ENCODE measurements at regions not wholly inside any gene's neighbourhood (a gene's known extent, or its start where the extent isn't known, plus 50 kb on each side); places are given as distances from the start of the nearest gene placed in this dataset.

DNA sequence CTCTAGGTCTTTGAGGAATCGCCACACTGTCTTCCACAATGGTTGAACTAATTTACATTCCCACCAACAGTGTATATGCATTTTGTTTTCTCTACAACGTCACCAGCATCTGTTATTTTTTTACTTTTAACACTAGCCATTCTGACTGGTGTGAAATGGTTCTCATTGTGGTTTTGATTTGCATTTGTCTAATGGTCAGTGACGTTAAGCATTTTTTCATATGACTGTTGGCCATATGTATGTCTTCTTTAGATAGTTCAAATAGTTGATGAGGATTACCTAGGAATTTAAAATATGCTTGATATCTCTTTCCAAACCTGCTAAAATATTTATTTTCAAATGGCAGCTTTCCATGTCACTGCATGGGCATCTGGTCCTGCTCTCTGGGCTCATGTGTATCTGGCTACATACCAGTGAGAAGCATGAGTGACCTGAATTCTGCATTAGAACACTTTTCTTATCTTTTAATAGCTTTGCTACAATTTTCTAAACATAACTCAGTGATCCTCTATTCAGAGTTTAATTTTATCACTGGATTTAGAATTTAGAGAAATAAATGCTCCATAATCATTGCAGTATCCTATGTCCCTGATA, 95.8 kb upstream of the ADAMTS16 start:
- DNase-seq (ENCODE audit: low read depth in 2 of 2) = no peak

- DNase-seq (ENCODE audit: low read depth in 2 of 2) = no peak
These were observed 93.2 kb upstream of the ADAMTS16 start for GRCh38 chr5:5046680-5047502.

- no peak for DNase-seq (ENCODE audit: low read depth in 2 of 2)
These were observed 89.3 kb upstream of the ADAMTS16 start for GRCh38 chr5:5050801-5051200.

GRCh38 chr5:5055712-5056111, 84.4 kb upstream of the ADAMTS16 start:
- no peak for DNase-seq (ENCODE audit: low read depth in 2 of 2)

DNA sequence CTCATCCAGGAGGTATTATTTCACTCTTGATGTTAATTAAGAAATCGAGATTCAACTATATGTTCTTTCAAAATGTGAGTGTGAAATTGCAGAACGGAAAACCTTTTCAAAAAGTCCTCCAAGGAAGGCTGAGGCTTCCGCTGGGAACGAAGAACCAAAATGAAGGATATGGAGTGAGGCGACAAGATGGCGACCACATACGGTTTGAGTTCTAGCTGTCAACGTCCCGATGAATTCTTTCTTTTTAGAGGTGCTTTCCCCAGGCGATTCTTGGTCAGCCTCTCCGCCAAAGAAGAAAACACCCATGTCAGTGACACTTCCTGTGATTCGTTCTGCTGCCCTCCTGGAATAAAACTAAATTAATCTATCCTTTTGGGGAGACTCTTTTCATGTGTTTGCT, 78.3 kb upstream of the ADAMTS16 start:
- no peak for DNase-seq (ENCODE audit: low read depth in 2 of 2)

- DNase-seq (ENCODE audit: low read depth in 2 of 2) = no peak
These were observed 77.4 kb upstream of the ADAMTS16 start for GRCh38 chr5:5062525-5063302.

- no peak for DNase-seq (ENCODE audit: low read depth in 2 of 2)
These were observed 76.6 kb upstream of the ADAMTS16 start for GRCh38 chr5:5063533-5063953.

DNA sequence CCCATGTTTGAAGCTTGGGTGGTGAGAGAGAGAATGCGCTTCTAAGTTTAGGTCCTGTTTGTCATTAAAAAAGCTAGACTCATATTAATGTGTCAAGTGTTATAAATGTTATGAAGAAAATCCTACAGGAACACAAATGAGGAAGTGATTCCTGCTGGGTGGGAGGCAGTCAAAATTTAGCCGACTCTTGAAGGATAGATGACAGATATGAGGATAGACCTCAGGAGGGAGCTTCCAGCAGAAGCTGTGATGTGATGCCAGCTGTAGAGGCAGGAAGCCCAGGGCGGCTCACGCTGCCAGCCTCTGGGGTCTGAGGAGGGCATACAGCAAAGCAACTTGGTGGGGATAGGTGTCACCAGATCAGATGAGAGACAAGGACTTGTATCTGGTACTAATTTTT, 74.7 kb upstream of the ADAMTS16 start:
- no peak for DNase-seq (ENCODE audit: low read depth in 2 of 2)

DNA sequence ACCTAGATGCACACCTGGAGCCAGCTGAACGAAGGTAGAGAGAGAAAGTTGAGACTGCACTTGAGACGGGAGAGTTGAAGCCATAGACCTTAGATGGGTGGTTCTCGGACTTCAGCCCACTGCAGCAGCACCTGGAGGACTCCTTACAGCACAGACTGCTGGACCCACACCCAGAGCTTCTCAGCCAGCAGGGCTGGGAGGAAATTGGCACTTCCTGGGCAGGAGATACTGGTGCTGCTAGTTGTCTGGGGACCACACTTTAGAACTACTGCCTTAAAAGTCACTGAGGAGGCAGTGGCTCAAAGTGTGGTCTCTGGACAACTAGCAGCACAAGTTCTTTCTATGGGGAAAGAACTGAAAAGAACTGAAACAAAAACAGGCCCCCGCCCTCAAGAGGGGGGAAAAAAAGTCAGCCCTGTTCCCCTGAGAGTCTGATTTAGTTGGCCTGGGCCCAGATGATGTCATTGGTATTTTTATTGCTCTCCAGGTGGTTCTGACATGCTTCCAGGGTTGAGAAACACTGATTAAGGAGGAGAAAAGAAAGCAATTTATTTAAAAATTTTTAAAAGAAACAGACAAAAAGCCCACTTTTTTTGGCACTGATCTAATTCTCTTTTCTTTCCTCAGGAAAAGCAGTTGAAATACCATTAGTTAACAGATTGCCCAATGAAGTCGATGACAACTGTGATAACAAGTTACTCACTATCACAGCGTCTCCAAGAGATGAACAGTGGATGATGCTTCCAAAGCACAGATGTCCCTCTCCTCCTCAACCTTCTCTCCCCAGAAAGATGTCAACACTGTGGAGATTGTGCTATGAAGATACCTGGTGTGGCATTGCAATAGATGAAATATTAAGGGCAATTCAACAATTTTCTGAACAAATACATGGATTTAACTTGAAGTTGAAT, 73.6 kb upstream of the ADAMTS16 start:
- DNase-seq (ENCODE audit: low read depth in 2 of 2) = no peak

DNA sequence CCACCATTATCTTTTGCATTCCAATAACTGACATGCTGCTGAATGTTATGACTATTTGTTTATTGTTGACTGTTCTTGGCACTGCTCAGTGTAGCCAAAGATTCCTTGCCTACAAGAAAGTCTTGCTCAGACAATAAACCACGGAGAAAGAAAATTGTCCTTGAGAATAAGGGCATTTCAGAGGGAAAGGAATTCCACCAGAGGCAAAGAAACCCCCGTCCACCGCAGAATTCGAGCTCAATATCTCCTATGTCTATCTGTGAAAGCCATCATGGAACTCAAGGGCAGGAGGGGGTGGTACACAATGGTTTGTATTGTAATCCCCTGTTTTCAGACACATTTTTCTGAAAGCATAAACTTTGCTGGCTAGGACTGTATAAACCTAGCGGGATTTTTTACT, 70.3 kb upstream of the ADAMTS16 start:
- no peak for DNase-seq (ENCODE audit: low read depth in 2 of 2)

DNA sequence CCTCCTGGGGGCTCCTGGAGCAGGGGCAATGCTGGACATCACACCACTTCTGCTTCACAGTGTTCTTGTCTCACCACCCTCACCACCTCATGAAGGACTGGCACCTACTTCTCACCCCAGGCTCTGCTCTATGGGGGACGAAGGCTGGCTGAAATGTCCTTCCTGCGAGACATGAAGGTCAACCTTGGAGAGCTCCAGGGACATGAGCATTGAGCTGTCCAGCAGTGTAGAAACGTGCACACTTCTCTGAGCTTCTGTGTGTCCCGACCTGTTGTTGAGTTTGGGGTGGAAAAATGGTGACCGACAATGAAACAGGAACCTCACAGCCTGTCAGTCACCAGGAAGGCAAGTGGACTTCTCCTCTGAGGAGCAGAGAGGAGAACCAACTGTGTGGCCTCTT, 68.6 kb upstream of the ADAMTS16 start:
- no peak for DNase-seq (ENCODE audit: low read depth in 2 of 2)

- DNase-seq (ENCODE audit: low read depth in 2 of 2) = no peak
These were observed 62.9 kb upstream of the ADAMTS16 start for GRCh38 chr5:5077236-5077635.

GRCh38 chr5:5078009-5078897, 61.9 kb upstream of the ADAMTS16 start:
- DNase-seq (ENCODE audit: low read depth in 2 of 2) = no peak

DNA sequence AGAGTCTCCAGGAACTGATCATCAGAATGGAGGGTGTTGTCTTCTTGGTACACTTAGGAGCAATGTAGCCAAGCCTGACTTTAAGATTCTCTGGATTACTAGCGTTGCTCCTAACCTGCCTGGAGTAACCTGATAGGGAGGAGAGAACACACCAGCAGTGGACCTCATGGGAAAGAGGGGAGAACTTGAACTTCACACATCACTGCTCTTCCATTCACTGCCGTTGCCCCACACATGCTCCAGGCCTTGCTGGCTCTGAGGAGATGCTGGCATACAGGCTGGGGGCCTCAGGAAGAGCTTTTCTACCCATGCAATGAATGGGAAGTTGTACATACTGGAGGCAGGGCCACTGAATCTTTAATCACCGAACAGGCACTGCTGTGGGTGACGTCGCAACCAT, 60.3 kb upstream of the ADAMTS16 start:
- no peak for DNase-seq (ENCODE audit: low read depth in 2 of 2)

GRCh38 chr5:5080790-5081189, 59.3 kb upstream of the ADAMTS16 start:
- DNase-seq (ENCODE audit: low read depth in 2 of 2) = no peak

DNA sequence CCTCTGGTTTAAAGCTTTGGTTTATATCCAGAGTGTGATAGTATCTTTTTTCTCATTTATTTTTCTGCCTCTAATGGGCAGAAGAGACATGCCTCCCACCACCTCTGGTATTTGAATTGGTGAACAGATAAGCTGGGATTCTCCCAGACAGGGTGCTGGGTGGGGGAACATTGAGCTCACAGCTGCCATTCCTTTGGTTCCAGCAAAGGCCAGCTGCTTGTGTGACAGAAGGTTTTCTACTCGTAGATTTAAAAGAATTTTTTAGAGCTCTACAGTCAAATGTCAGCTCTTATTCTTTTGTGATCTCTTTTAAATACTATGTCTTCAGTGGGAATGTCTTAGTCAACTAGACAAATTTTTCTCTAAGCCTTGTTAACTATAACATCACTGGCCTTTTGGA, 54.7 kb upstream of the ADAMTS16 start:
- no peak for DNase-seq (ENCODE audit: low read depth in 2 of 2)

- DNase-seq (ENCODE audit: low read depth in 2 of 2) = no peak
These were observed 50.1 kb upstream of the ADAMTS16 start for GRCh38 chr5:5089895-5090649.

Measured in stimulated activated CD4-positive, alpha-beta T cell treated with anti-CD3 and anti-CD28 coated beads, Interleukin-1b, Interleukin-23, amount 100 ng/mL, for 1 hour (primary cell).